Activated CD4-positive, alpha-beta memory T cell treated with anti-CD3 and anti-CD28 coated beads, Interleukin-2, amount 10 ng/mL, durations not matched to agents 7 days and 5 days (primary cell): ENCODE measurements at regions not wholly inside any gene's neighbourhood (a gene's known extent, or its start where the extent isn't known, plus 50 kb on each side); places are given as distances from the start of the nearest gene placed in this dataset.

Experiments
- CTCF ChIA-PET: fragments of 350-600 bp; sonication (Branson Sonifier 250); formaldehyde crosslinking; loops from one replicate; lab custom pipeline; 2021; ENCODE audit warnings: antibody characterized with exemption, inconsistent platforms; lab: Charles Lee
- POLR2A ChIA-PET: fragments of 350-600 bp; sonication (Branson Sonifier 250); formaldehyde crosslinking; loops from one replicate; lab custom pipeline; 2021; ENCODE audit warnings: antibody characterized with exemption; lab: Charles Lee
- DNase-seq: peaks from one replicate; pipeline ENCODE4 v3.0.0-alpha.2; 2020
- H3K27ac Mint-ChIP-seq: one replicate; pipeline ENCODE4 v1.8.0; 2021; ENCODE audit warnings: mild to moderate bottlenecking, mixed read lengths
- H3K27me3 Mint-ChIP-seq: one replicate; pipeline ENCODE4 v1.8.0; 2021; ENCODE audit warnings: mixed read lengths
- H3K36me3 Mint-ChIP-seq: one replicate; pipeline ENCODE4 v1.8.0; 2021; ENCODE audit warnings: low read depth, mixed read lengths
- H3K4me1 Mint-ChIP-seq: one replicate; pipeline ENCODE4 v1.8.0; 2021; ENCODE audit warnings: mixed read lengths
- H3K4me3 Mint-ChIP-seq: one replicate; pipeline ENCODE4 v1.8.0; 2021; ENCODE audit warnings: mild to moderate bottlenecking, mixed read lengths
- H3K9me3 Mint-ChIP-seq: one replicate; pipeline ENCODE4 v1.8.0; 2021; ENCODE audit warnings: mixed read lengths

GRCh38 chr5:74152136-74152535, 488.4 kb downstream of the ENC1 start:
- no peaks in the 10 kb centered on the region for H3K36me3 Mint-ChIP-seq

GRCh38 chr5:74149395-74149794, 491.1 kb downstream of the ENC1 start:
- DNase-seq, result no peak
- CTCF ChIA-PET, result no interaction called here

More at GRCh38 chr5:74152136-74152535, 488.4 kb downstream of the ENC1 start:
- H3K27ac Mint-ChIP-seq, result no peak overlapping the region
- no peak overlapping the region for H3K4me3 Mint-ChIP-seq
- no peak for DNase-seq
- POLR2A ChIA-PET, result no interaction called here
- CTCF ChIA-PET, result no interaction called here
- H3K27me3 Mint-ChIP-seq, result peaks cover 14% of the 10 kb centered on the region
- H3K4me1 Mint-ChIP-seq, result no peaks in the 10 kb centered on the region
- H3K9me3 Mint-ChIP-seq, result no peaks in the 10 kb centered on the region

GRCh38 chr5:74148321-74148720, 492.2 kb downstream of the ENC1 start:
- POLR2A ChIA-PET, result no interaction called here

More at GRCh38 chr5:74149395-74149794, 491.1 kb downstream of the ENC1 start:
- Mint-ChIP-seq H3K27me3 (peaks cover 14% of the 10 kb centered on the region), H3K4me1 (no peaks in the 10 kb centered on the region), H3K9me3 (no peaks in the 10 kb centered on the region), H3K27ac (no peak overlapping the region), H3K4me3 (no peak overlapping the region), H3K36me3 (no peaks in the 10 kb centered on the region)
- POLR2A ChIA-PET, result no interaction called here

GRCh38 chr5:74146796-74147195, 493.7 kb downstream of the ENC1 start:
- Mint-ChIP-seq H3K9me3 (no peaks in the 10 kb centered on the region), H3K4me1 (peaks cover 4% of the 10 kb centered on the region), H3K27me3 (peaks cover 16% of the 10 kb centered on the region), H3K4me3 (no peak overlapping the region), H3K36me3 (no peaks in the 10 kb centered on the region), H3K27ac (no peak overlapping the region)
- ChIA-PET CTCF (no interaction called here), POLR2A (no interaction called here)
- DNase-seq, result no peak

More at GRCh38 chr5:74148321-74148720, 492.2 kb downstream of the ENC1 start:
- Mint-ChIP-seq H3K27me3 (peaks cover 15% of the 10 kb centered on the region), H3K4me1 (peaks cover under 1% of the 10 kb centered on the region), H3K4me3 (no peak overlapping the region), H3K9me3 (no peaks in the 10 kb centered on the region), H3K36me3 (no peaks in the 10 kb centered on the region), H3K27ac (no peak overlapping the region)
- CTCF ChIA-PET, result no interaction called here
- DNase-seq, result no peak

GRCh38 chr5:74145951-74146350, 494.6 kb downstream of the ENC1 start:
- H3K9me3 Mint-ChIP-seq, result no peaks in the 10 kb centered on the region
- DNase-seq, result no peak
- ChIA-PET POLR2A (no interaction called here), CTCF (no interaction called here)
- H3K36me3 Mint-ChIP-seq, result no peaks in the 10 kb centered on the region
- H3K4me1 Mint-ChIP-seq, result peaks cover 4% of the 10 kb centered on the region
- H3K27ac Mint-ChIP-seq, result no peak overlapping the region
- H3K27me3 Mint-ChIP-seq, result peaks cover 11% of the 10 kb centered on the region
- H3K4me3 Mint-ChIP-seq, result no peak overlapping the region

GRCh38 chr5:74143721-74144330, 496.7 kb downstream of the ENC1 start:
- Mint-ChIP-seq H3K36me3 (no peaks in the 10 kb centered on the region), H3K27me3 (peaks cover 4% of the 10 kb centered on the region), H3K4me1 (peaks cover 4% of the 10 kb centered on the region), H3K9me3 (no peaks in the 10 kb centered on the region), H3K4me3 (no peak overlapping the region), H3K27ac (no peak overlapping the region)
- CTCF ChIA-PET, result no interaction called here
- DNase-seq, result no peak
- POLR2A ChIA-PET, result no interaction called here

- no peak for DNase-seq
- H3K4me1 Mint-ChIP-seq, result peaks cover 4% of the 10 kb centered on the region
- no peak overlapping the region for H3K4me3 Mint-ChIP-seq
- no peaks in the 10 kb centered on the region for H3K9me3 Mint-ChIP-seq
- no peak overlapping the region for H3K27ac Mint-ChIP-seq
- H3K27me3 Mint-ChIP-seq, result peaks cover 4% of the 10 kb centered on the region
- ChIA-PET CTCF (no interaction called here), POLR2A (no interaction called here)
- no peaks in the 10 kb centered on the region for H3K36me3 Mint-ChIP-seq
Observed at GRCh38 chr5:74143151-74143550, 497.4 kb downstream of the ENC1 start.

- CTCF ChIA-PET, result no interaction called here
Observed at GRCh38 chr5:74141053-74141452, 499.5 kb downstream of the ENC1 start.

GRCh38 chr5:74140409-74140808, 500.1 kb downstream of the ENC1 start:
- Mint-ChIP-seq H3K27me3 (peaks cover 14% of the 10 kb centered on the region), H3K36me3 (no peaks in the 10 kb centered on the region), H3K4me3 (no peak overlapping the region), H3K9me3 (no peaks in the 10 kb centered on the region), H3K27ac (no peak overlapping the region), H3K4me1 (peaks cover 4% of the 10 kb centered on the region)
- CTCF ChIA-PET, result no interaction called here
- DNase-seq, result no peak
- POLR2A ChIA-PET, result no interaction called here

More at GRCh38 chr5:74141053-74141452, 499.5 kb downstream of the ENC1 start:
- H3K27me3 Mint-ChIP-seq, result peaks cover 9% of the 10 kb centered on the region
- no peaks in the 10 kb centered on the region for H3K36me3 Mint-ChIP-seq
- H3K27ac Mint-ChIP-seq, result no peak overlapping the region
- peaks cover 4% of the 10 kb centered on the region for H3K4me1 Mint-ChIP-seq
- H3K4me3 Mint-ChIP-seq, result no peak overlapping the region
- POLR2A ChIA-PET, result no interaction called here
- H3K9me3 Mint-ChIP-seq, result no peaks in the 10 kb centered on the region
- no peak for DNase-seq

GRCh38 chr5:74139589-74139988, 500.9 kb downstream of the ENC1 start:
- H3K9me3 Mint-ChIP-seq, result no peaks in the 10 kb centered on the region
- DNase-seq, result no peak
- CTCF ChIA-PET, result no interaction called here
- POLR2A ChIA-PET, result no interaction called here
- no peak overlapping the region for H3K4me3 Mint-ChIP-seq
- H3K36me3 Mint-ChIP-seq, result no peaks in the 10 kb centered on the region
- H3K27me3 Mint-ChIP-seq, result peaks cover 14% of the 10 kb centered on the region
- no peak overlapping the region for H3K27ac Mint-ChIP-seq
- H3K4me1 Mint-ChIP-seq, result peaks cover 4% of the 10 kb centered on the region

- H3K9me3 Mint-ChIP-seq, result no peaks in the 10 kb centered on the region
- H3K4me3 Mint-ChIP-seq, result no peak overlapping the region
- POLR2A ChIA-PET, result no interaction called here
Observed at GRCh38 chr5:74138721-74139120, 501.8 kb downstream of the ENC1 start.

GRCh38 chr5:74136276-74136825, 504.2 kb downstream of the ENC1 start:
- POLR2A ChIA-PET, result no interaction called here
- H3K4me3 Mint-ChIP-seq, result no peak overlapping the region

More at GRCh38 chr5:74138721-74139120, 501.8 kb downstream of the ENC1 start:
- no peak for DNase-seq
- Mint-ChIP-seq H3K36me3 (no peaks in the 10 kb centered on the region), H3K27me3 (peaks cover 13% of the 10 kb centered on the region), H3K4me1 (peaks cover 4% of the 10 kb centered on the region), H3K27ac (no peak overlapping the region)
- CTCF ChIA-PET, result no interaction called here

GRCh38 chr5:74135033-74135432, 505.5 kb downstream of the ENC1 start:
- Mint-ChIP-seq H3K27me3 (peaks cover 15% of the 10 kb centered on the region), H3K9me3 (no peaks in the 10 kb centered on the region), H3K36me3 (no peaks in the 10 kb centered on the region), H3K4me1 (no peaks in the 10 kb centered on the region), H3K4me3 (no peak overlapping the region), H3K27ac (no peak overlapping the region)
- DNase-seq, result no peak
- CTCF ChIA-PET, result no interaction called here
- POLR2A ChIA-PET, result no interaction called here

More at GRCh38 chr5:74136276-74136825, 504.2 kb downstream of the ENC1 start:
- Mint-ChIP-seq H3K4me1 (no peaks in the 10 kb centered on the region), H3K27ac (no peak overlapping the region), H3K36me3 (no peaks in the 10 kb centered on the region), H3K27me3 (peaks cover 10% of the 10 kb centered on the region), H3K9me3 (no peaks in the 10 kb centered on the region)
- no peak for DNase-seq
- CTCF ChIA-PET, result no interaction called here

- no peaks in the 10 kb centered on the region for H3K36me3 Mint-ChIP-seq
- no peak for DNase-seq
- peaks cover 17% of the 10 kb centered on the region for H3K27me3 Mint-ChIP-seq
- no peaks in the 10 kb centered on the region for H3K4me1 Mint-ChIP-seq
- no peak overlapping the region for H3K4me3 Mint-ChIP-seq
- POLR2A ChIA-PET, result no interaction called here
- H3K27ac Mint-ChIP-seq, result no peak overlapping the region
- H3K9me3 Mint-ChIP-seq, result no peaks in the 10 kb centered on the region
- CTCF ChIA-PET, result no interaction called here
Observed at GRCh38 chr5:74132485-74132884, 506.5 kb downstream of the ARHGEF28 start.
